ENCODE measurements at regions not wholly inside any gene's neighbourhood (a gene's known extent, or its start where the extent isn't known, plus 50 kb on each side); places are given as distances from the start of the nearest gene placed in this dataset.

- DNase-seq (ENCODE audit: low read depth), result no peak
Measured at GRCh38 chr13:53499576-53500133, 471.0 kb downstream of the OLFM4 start.

- DNase-seq (ENCODE audit: low read depth), result no peak
Measured at GRCh38 chr13:53501387-53501786, 472.8 kb downstream of the OLFM4 start.

DNA sequence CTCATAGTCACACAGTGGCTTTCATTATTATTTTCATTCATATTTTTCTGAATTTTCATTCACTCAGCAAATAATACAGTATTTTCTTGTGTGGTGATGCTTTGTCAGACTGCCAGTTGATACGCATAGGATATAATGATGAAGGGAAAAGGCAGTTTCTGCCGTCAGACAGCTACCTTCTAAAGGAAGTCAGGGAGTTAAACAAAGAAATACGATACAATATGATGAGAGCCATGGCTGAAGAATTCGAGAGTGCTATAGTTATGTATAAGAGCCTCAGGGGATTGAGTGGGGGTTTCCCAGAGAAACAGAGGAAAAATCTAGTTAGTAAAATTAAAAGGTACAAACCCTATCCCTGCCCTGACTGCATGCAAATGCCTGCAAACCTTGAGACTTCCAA, 479.1 kb downstream of the OLFM4 start:
- DNase-seq (ENCODE audit: low read depth), result no peak

DNA sequence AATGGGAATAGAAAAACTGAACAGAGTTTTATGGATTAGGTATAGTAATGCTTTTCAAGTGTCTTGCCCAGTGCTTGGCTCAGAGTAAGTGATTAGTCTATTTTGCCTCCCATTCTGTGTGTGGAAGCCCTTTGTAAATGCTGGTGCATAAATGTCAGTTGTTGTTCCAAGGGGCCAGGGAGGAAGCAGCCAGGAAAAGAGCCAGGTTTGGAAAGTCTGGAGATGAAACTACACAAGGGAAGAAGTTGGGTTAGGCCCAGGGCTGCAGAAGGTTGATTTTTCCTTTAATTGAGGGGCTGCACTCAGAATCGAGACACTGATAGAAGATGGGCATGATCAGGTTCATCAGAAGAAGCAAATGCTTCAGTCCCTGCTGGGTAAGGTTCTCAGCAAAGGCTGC, 484.0 kb downstream of the OLFM4 start:
- DNase-seq (ENCODE audit: low read depth), result no peak

- no peak for DNase-seq (ENCODE audit: low read depth)
Measured at GRCh38 chr13:53513226-53513625, 484.6 kb downstream of the OLFM4 start.

- DNase-seq (ENCODE audit: low read depth), result no peak
Measured at GRCh38 chr13:53520132-53520531, 491.5 kb downstream of the OLFM4 start.

- DNase-seq (ENCODE audit: low read depth), result no peak
Measured at GRCh38 chr13:53522034-53522433, 493.4 kb downstream of the OLFM4 start.

DNA sequence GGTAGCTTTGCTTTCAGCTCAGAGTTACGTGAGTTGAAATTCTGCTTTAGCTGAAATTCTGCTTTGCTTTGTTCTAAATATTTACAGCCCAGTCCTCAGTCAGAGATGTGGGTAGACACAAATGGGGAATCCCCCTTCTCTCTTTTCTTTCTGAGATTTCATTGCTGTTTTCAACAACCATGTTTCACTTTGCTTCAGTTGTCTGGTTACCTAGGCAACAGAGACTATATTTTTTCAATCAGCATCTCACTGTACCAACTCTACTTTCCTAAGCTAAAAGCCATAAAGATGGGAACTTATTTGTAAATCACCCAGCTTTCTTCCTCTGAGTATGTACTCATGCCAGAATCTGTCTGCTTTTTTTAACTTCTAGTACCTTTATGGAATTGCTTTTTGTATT, 509.0 kb downstream of the OLFM4 start:
- DNase-seq (ENCODE audit: low read depth), result no peak

- DNase-seq (ENCODE audit: low read depth), result no peak
Measured at GRCh38 chr13:53545340-53545941, 516.8 kb downstream of the OLFM4 start.

DNA sequence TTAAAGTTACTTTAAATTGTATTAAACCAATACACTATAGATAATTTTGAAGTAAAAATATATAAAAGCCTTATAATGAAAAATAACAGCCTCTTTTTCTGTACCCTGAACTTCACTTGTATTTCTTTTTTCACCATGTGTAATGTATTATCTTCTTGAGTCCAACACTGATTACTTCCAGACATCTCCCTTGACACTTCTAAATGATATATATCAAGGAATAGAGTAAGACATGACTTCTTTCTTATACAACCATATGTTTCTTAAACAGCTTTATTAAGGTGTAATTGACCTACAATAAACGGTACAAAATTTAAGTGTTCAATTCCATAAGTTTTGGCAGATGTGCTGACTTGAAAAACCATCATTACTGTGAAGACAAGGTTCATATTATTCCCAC, 531.9 kb downstream of the OLFM4 start:
- DNase-seq (ENCODE audit: low read depth), result no peak

GRCh38 chr13:53562419-53562818, 533.8 kb downstream of the OLFM4 start:
- DNase-seq (ENCODE audit: low read depth), result no peak

DNA sequence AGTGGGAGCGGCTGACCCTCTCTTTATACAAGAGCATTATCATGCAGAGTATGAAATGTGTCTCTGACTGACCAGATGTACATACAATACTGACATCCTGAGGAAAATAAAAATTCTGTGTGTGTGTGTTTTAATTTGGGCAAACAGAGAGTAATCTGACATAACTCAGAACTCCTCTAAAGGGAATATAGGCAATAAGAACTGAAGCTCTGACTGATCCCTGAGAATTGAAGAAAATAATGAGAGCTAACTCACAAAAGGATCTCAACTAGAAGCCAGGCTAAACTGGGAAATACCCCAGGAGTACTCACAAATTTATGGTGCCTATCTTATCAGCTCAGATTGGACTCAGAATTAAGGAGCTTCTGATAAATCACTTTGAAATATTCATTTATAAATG, 539.9 kb downstream of the OLFM4 start:
- DNase-seq (ENCODE audit: low read depth), result no peak

GRCh38 chr13:53569453-53569852, 540.8 kb downstream of the OLFM4 start:
- DNase-seq (ENCODE audit: low read depth), result no peak

- DNase-seq (ENCODE audit: low read depth), result no peak
Measured at GRCh38 chr13:53601113-53601512, 572.5 kb downstream of the OLFM4 start.

DNA sequence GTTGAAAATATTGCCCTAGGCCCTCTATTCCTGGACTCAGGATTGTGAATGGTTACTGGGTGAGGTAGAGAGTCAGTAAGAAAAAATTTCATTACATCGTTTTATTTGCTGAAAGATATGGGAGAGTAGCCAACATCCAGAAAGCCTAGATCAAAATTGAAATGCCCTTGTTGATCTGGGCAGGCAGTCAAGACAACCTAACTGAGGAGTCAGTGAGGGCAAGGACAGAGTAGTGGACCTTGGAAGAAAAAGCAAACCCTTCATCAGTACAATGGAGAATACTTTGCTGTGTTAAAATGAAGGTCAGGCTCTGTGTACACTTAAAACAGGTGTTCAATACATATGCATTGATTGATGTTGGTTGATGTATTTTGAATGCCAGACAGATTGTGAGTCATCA, 576.7 kb downstream of the OLFM4 start:
- no peak for DNase-seq (ENCODE audit: low read depth)

DNA sequence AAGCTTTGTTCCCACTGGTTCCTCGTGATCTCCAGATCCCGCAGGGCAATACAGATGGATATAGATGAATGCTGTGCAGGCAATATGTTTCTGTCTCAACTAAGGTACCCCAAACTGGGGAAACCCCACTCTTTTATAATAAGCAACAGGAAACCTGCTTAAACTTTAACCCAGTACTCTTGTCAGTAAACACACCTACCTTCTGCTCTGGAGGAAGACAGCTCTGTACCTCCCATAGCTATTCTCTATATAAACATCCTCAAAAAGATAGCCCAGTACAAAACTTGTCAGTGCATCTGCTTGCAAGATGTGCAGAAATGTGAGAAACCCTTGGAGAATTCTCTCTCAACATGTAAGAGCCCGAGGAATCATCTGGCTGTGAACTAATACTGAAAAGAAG, 583.6 kb downstream of the OLFM4 start:
- no peak for DNase-seq (ENCODE audit: low read depth)

DNA sequence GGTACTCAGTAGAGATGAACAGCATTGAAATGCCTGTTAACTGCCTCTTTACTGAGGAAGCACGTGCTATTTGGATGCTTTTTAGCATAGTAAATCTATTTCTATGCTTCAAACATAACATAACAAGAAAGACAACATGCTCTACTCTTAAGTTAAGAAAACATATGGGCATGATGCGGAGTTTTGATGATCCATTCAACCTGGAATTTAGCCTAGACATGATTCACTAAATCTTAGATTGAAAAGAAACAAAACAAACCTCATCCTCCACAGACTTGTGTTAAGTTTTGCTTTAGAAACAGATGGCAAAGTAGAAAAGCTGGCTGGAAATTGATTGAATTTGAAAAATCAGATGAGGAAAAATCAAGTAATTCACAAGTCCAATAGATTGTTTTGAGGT, 593.8 kb downstream of the OLFM4 start:
- no peak for DNase-seq (ENCODE audit: low read depth)

DNA sequence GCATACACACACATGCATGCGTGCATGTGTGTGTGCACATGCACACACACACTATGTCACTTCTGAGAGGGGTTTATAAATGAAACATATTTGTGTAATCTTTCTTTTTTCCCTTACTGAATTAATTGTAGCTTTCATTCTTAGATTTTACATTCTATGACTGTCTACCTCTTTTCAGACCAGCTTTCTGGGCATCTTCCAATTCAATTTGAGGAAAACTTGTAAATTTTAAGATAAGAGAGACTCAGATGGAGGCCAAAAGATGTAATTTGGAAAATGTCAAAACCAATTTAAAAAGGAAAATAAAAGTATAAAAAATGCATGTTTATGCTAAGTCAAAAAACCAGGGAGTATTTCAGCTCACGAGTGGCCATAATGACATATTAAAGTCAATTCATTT, 594.5 kb downstream of the OLFM4 start:
- no peak for DNase-seq (ENCODE audit: low read depth)

GRCh38 chr13:53631511-53631910, 602.9 kb downstream of the OLFM4 start:
- no peak for DNase-seq (ENCODE audit: low read depth)

- DNase-seq (ENCODE audit: low read depth), result no peak
Measured at GRCh38 chr13:53638040-53638439, 609.4 kb downstream of the OLFM4 start.

GRCh38 chr13:53642306-53642705, 613.7 kb downstream of the OLFM4 start:
- no peak for DNase-seq (ENCODE audit: low read depth)

- DNase-seq (ENCODE audit: low read depth), result no peak
Measured at GRCh38 chr13:53648673-53649072, 620.1 kb downstream of the OLFM4 start.

GRCh38 chr13:53672005-53672404, 643.4 kb downstream of the OLFM4 start:
- DNase-seq (ENCODE audit: low read depth), result no peak

DNA sequence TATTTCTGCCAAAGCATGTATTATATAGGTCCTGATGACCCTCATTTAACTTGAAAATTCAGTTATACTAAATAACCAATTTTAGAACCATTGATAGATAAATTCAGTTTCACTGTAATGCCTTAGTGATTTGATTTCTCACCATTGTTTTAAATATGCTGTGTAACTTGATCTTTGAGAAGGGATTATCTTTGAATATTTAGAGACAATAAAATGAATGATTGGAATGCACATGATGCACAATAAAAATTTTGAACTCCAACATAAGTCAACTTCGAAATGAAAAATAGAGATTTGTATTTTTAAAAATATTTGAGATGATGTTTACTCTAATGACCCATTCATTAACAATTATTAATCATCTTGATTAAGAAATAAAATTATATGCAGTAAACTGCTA, 654.5 kb downstream of the OLFM4 start:
- DNase-seq (ENCODE audit: low read depth), result no peak

DNA sequence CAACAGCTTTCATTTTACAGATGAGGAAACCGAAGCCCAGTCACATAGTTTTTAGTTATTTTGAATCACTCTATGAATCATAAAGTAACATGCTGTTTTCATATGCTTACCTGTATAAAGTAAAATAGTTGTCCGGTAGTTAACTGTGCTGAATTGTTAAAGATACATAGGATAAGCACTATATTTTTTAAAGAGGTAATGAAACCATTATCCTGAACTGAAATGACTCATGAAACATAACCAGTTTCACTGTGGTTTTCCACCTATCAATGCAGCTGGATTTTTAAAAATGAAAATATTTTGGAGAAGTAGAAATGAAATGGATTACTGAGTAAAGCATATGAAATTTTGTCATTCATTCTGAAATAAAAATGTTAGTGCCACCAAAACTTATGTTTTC, 655.0 kb downstream of the OLFM4 start:
- DNase-seq (ENCODE audit: low read depth), result no peak

All from EH (cell line).